ENCODE measurements at regions not wholly inside any gene's neighbourhood (a gene's known extent, or its start where the extent isn't known, plus 50 kb on each side); places are given as distances from the start of the nearest gene placed in this dataset.
"Not testable (repeated sequence)": the region's sequence is repeated elsewhere in the genome, so short reads cannot be mapped to it uniquely, and the experiment has no call there.

DNA sequence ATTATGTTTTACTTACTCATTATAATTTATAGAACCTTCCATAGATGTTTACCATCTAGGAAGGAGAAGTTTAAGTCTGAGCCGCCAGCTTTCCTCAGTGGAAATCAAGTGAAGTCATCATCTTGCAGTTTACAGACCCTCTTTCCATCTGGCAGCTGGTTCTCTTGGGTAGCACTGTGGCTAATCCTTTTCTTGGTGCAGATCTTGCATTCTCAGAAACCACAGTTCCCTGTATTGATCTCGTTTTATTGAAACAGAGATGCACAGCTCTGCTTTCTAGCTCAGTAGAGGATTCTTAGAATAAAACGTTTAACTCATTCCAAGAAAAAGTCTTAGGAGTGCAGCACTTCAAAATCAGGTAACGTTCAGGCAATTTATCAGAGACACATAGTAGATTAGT is 1154.7 kb downstream of the FOXD4L5 start:
- not testable (repeated sequence) for H3K36me3 ChIP-seq (replicated peaks; ENCODE audit: insufficient read depth, low read length); H3K9me3 ChIP-seq (replicated peaks; ENCODE audit: insufficient read depth, low read length); H3K27ac ChIP-seq (ENCODE audit: low read length); H3F3A ChIP-seq (ENCODE audit: insufficient read depth, low read length); H3K9ac ChIP-seq (ENCODE audit: low read length); H3K27me3 ChIP-seq (replicated peaks; ENCODE audit: insufficient read depth, low read length); H3K79me2 ChIP-seq (ENCODE audit: low read length); H2AFZ ChIP-seq (ENCODE audit: low read length); H3K9me2 ChIP-seq (replicated peaks; ENCODE audit: insufficient read depth, low read length); H3K4me3 ChIP-seq (ENCODE audit: low read length); H3K4me1 ChIP-seq (ENCODE audit: low read length); H3K4me2 ChIP-seq (ENCODE audit: low read depth, low read length); DNase-seq; H4K20me1 ChIP-seq (ENCODE audit: insufficient read depth, low read length)

DNA sequence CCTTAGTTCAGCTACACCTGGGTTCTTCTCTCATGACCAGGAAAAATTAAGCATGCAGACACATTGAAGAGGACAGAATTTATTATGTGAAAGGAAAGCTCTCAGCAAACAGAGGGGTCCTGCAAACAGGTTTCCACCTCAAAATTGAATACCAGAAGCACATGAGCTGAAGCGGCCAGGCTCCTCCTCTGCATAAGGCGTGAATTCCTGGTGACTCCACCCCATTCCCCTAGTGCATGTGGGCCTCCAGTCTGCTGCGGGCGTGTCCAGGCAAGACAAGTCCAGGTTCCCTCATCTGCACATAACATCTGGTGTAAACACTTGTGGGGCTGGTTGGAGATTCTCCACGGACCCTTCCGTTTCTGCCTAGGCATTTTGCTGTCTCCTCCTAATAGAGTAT is 1156.4 kb downstream of the FOXD4L5 start:
- Histone ChIP-seq H3K36me3 (replicated peaks; ENCODE audit: insufficient read depth, low read length) (no peaks in the 10 kb centered on the region), H3K4me2 (ENCODE audit: low read depth, low read length) (no peak overlapping the region), H4K20me1 (ENCODE audit: insufficient read depth, low read length) (no peaks in the 10 kb centered on the region), H3K9me2 (replicated peaks; ENCODE audit: insufficient read depth, low read length) (no peaks in the 10 kb centered on the region), H3K27me3 (replicated peaks; ENCODE audit: insufficient read depth, low read length) (no peaks in the 10 kb centered on the region), H3K4me1 (ENCODE audit: low read length) (no peaks in the 10 kb centered on the region), H3F3A (ENCODE audit: insufficient read depth, low read length) (no peaks in the 10 kb centered on the region), H3K79me2 (ENCODE audit: low read length) (no peaks in the 10 kb centered on the region), H2AFZ (ENCODE audit: low read length) (no peak overlapping the region), H3K9ac (ENCODE audit: low read length) (no peak overlapping the region), H3K27ac (ENCODE audit: low read length) (no peak overlapping the region), H3K9me3 (replicated peaks; ENCODE audit: insufficient read depth, low read length) (no peaks in the 10 kb centered on the region), H3K4me3 (ENCODE audit: low read length) (no peak overlapping the region)
- no peak for TF ChIP-seq EZH2phosphoT487 (IDR thresholded peaks at IDR 0.05; ENCODE audit: low read length)
- TF ChIP-seq EZH2 (optimal IDR thresholded peaks at IDR 0.05; ENCODE audit: low read depth, low read length), result no peak
- TF ChIP-seq, protein P1, sequence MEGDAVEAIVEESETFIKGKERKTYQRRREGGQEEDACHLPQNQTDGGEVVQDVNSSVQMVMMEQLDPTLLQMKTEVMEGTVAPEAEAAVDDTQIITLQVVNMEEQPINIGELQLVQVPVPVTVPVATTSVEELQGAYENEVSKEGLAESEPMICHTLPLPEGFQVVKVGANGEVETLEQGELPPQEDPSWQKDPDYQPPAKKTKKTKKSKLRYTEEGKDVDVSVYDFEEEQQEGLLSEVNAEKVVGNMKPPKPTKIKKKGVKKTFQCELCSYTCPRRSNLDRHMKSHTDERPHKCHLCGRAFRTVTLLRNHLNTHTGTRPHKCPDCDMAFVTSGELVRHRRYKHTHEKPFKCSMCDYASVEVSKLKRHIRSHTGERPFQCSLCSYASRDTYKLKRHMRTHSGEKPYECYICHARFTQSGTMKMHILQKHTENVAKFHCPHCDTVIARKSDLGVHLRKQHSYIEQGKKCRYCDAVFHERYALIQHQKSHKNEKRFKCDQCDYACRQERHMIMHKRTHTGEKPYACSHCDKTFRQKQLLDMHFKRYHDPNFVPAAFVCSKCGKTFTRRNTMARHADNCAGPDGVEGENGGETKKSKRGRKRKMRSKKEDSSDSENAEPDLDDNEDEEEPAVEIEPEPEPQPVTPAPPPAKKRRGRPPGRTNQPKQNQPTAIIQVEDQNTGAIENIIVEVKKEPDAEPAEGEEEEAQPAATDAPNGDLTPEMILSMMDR (IDR thresholded peaks at IDR 0.05; ENCODE audit: low read length), result no peak
- no peak for DNase-seq

DNA sequence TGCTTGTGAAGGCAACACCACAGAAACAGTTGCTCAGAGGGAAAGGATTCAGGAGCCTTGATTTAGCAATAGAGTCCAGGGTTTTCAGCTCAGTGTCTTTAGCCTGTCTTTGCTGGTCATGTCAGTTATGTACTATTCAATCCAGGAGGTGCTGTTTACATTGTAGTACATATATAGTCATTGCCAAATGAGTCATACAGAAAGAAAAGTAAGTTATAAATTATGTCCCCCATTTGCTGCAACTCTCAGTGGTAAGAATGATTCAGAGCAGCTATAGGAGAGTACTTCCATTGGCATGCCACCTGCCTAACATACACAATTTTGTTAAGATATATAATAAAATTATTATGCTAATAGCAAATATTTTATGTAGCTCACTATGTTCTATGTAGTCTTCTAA is 1163.4 kb downstream of the FOXD4L5 start:
- H4K20me1 ChIP-seq (ENCODE audit: insufficient read depth, low read length); H3K27ac ChIP-seq (ENCODE audit: low read length); DNase-seq; H3K4me1 ChIP-seq (ENCODE audit: low read length); H3K9me2 ChIP-seq (replicated peaks; ENCODE audit: insufficient read depth, low read length); H3K4me3 ChIP-seq (ENCODE audit: low read length); H3F3A ChIP-seq (ENCODE audit: insufficient read depth, low read length); H2AFZ ChIP-seq (ENCODE audit: low read length); H3K27me3 ChIP-seq (replicated peaks; ENCODE audit: insufficient read depth, low read length); H3K9me3 ChIP-seq (replicated peaks; ENCODE audit: insufficient read depth, low read length); H3K79me2 ChIP-seq (ENCODE audit: low read length); H3K4me2 ChIP-seq (ENCODE audit: low read depth, low read length); H3K9ac ChIP-seq (ENCODE audit: low read length); H3K36me3 ChIP-seq (replicated peaks; ENCODE audit: insufficient read depth, low read length): not testable (repeated sequence)

DNA sequence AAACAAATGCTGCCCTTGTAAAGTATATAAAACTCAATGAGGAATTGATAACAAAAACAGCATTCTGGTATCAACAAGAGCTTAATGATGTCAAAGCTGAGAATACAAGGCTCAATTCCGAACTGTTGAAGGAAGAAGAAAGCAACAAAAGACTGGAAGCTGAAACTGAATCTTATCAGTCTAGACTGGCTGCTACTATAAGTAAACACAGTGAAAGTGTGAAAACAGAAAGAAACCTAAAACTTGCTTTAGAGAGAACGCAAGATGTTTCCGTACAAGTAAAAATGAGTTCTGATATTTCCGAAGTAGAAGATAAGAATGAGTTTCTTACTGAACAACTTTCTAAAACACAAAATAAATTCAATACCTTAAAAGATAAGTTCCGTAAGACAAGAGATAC is 1167.7 kb downstream of the FOXD4L5 start:
- H3K9ac ChIP-seq (ENCODE audit: low read length); H4K20me1 ChIP-seq (ENCODE audit: insufficient read depth, low read length); H3F3A ChIP-seq (ENCODE audit: insufficient read depth, low read length); H3K4me1 ChIP-seq (ENCODE audit: low read length); H3K27me3 ChIP-seq (replicated peaks; ENCODE audit: insufficient read depth, low read length); H3K36me3 ChIP-seq (replicated peaks; ENCODE audit: insufficient read depth, low read length); H3K27ac ChIP-seq (ENCODE audit: low read length); H3K4me2 ChIP-seq (ENCODE audit: low read depth, low read length); DNase-seq; H3K9me3 ChIP-seq (replicated peaks; ENCODE audit: insufficient read depth, low read length); H3K79me2 ChIP-seq (ENCODE audit: low read length); H3K9me2 ChIP-seq (replicated peaks; ENCODE audit: insufficient read depth, low read length); H2AFZ ChIP-seq (ENCODE audit: low read length); H3K4me3 ChIP-seq (ENCODE audit: low read length): not testable (repeated sequence)

DNA sequence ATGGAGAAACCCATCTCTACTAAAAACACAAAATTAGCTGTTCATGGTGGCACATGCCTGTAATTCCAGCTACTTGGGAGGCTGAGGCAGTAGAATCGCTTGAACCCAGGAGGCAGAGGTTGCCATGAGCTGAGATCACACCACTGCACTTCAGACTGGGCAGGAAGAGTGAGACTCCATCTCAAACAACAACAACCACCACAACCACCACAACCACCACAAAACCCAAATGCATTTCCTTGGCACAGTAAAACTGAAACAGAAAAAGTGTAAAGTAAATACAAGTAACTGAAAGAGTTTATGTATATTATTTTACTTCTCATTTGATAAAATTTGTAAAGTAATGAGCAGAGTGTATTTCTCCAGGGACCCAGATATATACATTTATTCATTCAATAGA is 1177.1 kb downstream of the FOXD4L5 start:
- peak; percentile 38 for DNase-seq
- H2AFZ ChIP-seq (ENCODE audit: low read length); H3K4me2 ChIP-seq (ENCODE audit: low read depth, low read length); H3K27ac ChIP-seq (ENCODE audit: low read length); H3F3A ChIP-seq (ENCODE audit: insufficient read depth, low read length); H3K9me3 ChIP-seq (replicated peaks; ENCODE audit: insufficient read depth, low read length); H3K79me2 ChIP-seq (ENCODE audit: low read length); H3K9me2 ChIP-seq (replicated peaks; ENCODE audit: insufficient read depth, low read length); H3K9ac ChIP-seq (ENCODE audit: low read length); H4K20me1 ChIP-seq (ENCODE audit: insufficient read depth, low read length); H3K4me1 ChIP-seq (ENCODE audit: low read length); H3K4me3 ChIP-seq (ENCODE audit: low read length); H3K36me3 ChIP-seq (replicated peaks; ENCODE audit: insufficient read depth, low read length); H3K27me3 ChIP-seq (replicated peaks; ENCODE audit: insufficient read depth, low read length): not testable (repeated sequence)

DNA sequence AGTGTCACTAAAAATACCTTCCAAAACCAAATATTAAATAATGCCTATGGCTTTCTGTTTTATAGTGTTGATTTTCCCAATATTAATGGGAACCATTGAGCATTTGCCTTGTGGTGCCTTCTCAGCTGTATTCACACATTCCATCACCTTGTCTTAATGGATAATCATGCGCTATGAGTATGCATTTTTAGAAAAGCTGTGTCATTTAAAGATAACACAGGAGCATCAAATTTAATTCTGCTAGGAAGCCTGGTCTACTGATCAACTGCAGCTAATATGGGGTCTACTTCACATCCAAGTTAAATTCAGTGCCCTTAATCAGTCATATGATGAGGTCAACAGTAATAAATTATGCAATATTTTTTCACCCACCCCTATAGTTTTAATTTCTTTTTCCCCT is 1177.8 kb downstream of the FOXD4L5 start:
- H3K36me3 ChIP-seq (replicated peaks; ENCODE audit: insufficient read depth, low read length); H3K9me2 ChIP-seq (replicated peaks; ENCODE audit: insufficient read depth, low read length); H3K27ac ChIP-seq (ENCODE audit: low read length); H3K9ac ChIP-seq (ENCODE audit: low read length); H3K4me2 ChIP-seq (ENCODE audit: low read depth, low read length); H3K4me3 ChIP-seq (ENCODE audit: low read length); H3K27me3 ChIP-seq (replicated peaks; ENCODE audit: insufficient read depth, low read length); H3K4me1 ChIP-seq (ENCODE audit: low read length); H3F3A ChIP-seq (ENCODE audit: insufficient read depth, low read length); H4K20me1 ChIP-seq (ENCODE audit: insufficient read depth, low read length); H3K79me2 ChIP-seq (ENCODE audit: low read length); H3K9me3 ChIP-seq (replicated peaks; ENCODE audit: insufficient read depth, low read length); DNase-seq; H2AFZ ChIP-seq (ENCODE audit: low read length): not testable (repeated sequence)

DNA sequence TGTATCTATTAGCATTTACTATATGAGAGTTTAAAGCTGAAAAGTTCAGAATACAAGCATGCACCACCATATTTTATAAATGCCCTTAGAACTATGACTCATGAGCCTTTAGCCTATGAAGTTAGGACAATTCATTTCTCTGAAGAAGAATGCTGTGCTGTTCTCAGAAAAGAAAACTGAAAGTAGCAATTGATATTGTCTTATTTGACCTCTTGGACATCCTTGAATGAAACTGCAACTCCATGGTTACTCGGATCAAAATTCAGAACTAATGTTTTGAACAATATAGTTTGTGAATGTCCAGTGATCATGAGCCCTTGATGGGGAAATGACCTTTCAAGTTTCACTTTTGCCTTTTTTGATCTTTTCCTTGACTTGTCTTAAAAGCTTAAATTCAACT is 1179.8 kb downstream of the FOXD4L5 start:
- not testable (repeated sequence) for H3F3A ChIP-seq (ENCODE audit: insufficient read depth, low read length); H3K9me3 ChIP-seq (replicated peaks; ENCODE audit: insufficient read depth, low read length); H3K4me3 ChIP-seq (ENCODE audit: low read length); H2AFZ ChIP-seq (ENCODE audit: low read length); H3K9me2 ChIP-seq (replicated peaks; ENCODE audit: insufficient read depth, low read length); H3K27me3 ChIP-seq (replicated peaks; ENCODE audit: insufficient read depth, low read length); H3K9ac ChIP-seq (ENCODE audit: low read length); H3K4me1 ChIP-seq (ENCODE audit: low read length); H3K79me2 ChIP-seq (ENCODE audit: low read length); H3K27ac ChIP-seq (ENCODE audit: low read length); H4K20me1 ChIP-seq (ENCODE audit: insufficient read depth, low read length); H3K36me3 ChIP-seq (replicated peaks; ENCODE audit: insufficient read depth, low read length)
- DNase-seq, result peak; percentile 80
- peak overlapping the region; percentile 27; the same call in 1 of the 2 replicates for H3K4me2 ChIP-seq (ENCODE audit: low read depth, low read length)

Measured in MM.1S (cell line).